ENCODE measurements at regions not wholly inside any gene's neighbourhood (a gene's known extent, or its start where the extent isn't known, plus 50 kb on each side); places are given as distances from the start of the nearest gene placed in this dataset.

DNA sequence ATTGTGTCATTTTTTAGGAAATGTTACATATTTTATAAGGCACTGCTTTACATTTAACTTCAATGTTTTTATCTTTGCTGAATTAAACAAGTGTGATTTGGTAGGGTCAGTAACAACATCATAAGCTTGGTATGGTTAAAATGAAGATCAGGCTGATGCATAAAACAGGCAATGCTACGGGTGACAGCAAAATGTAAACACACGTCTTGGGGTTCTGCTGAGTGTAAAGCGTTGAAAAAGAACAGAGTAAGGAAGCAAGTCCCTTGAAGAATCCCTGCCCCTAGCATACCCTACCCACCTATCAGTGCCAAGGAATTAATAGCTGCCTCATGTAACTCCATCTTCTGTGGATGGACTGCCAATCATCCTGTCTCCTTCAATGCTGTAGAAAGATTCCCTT, 157.0 kb downstream of the CBLL2 start:
- TF ChIP-seq CTCF (IDR thresholded peaks at IDR 0.05) (no peak), POLR2A (IDR thresholded peaks at IDR 0.05; ENCODE audit: low read depth) (no peak), POLR2AphosphoS5 (IDR thresholded peaks at IDR 0.05) (no peak)

All from esophagus muscularis mucosa (tissue), 3 donors.